ENCODE measurements at regions not wholly inside any gene's neighbourhood (a gene's known extent, or its start where the extent isn't known, plus 50 kb on each side); places are given as distances from the start of the nearest gene placed in this dataset.

DNA sequence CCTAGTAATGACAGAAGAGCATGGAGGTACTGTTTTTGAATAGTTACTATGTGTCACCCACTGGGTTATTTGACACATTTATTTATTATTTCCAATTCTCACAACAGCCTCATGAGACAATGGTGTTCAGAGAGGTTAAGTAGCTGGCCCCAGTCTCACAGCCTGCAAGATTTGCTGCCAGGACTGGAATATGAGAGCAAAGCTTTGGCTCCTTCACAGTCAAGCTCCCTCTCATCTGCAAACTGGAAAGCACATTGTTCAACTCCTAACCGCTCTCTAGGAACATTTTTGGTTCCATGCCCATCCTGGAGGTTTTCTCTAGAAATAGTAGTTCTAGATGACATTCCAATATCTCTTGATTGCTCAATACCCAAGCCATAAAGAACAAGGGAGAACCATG lies 75.5 kb upstream of the CXCL12 start:
- 88% methylated on average over 1 of the region's 1 CpG for WGBS, 2 donors
- no peak for DNase-seq
- Histone ChIP-seq H3K36me3 (no peaks in the 10 kb centered on the region), H3K27me3 (peaks cover 0 to 8% (median 0%) of the 10 kb centered on the region in 7 donors), H3K4me3 (no peak overlapping the region), H3K27ac (no peak overlapping the region), H3K9me3 (peaks cover 0 to 4% (median 0%) of the 10 kb centered on the region in 11 donors), H3K4me1 (peaks cover 0 to 28% (median 13%) of the 10 kb centered on the region in 9 donors)
- intact Hi-C loops (cut with DNase I), result loop anchor here in 1 of 10 donors (10.0 kb wide), 1 partner anchor 56 kb away; no protein-coding TSS in a partner anchor
- TF ChIP-seq, protein P1, sequence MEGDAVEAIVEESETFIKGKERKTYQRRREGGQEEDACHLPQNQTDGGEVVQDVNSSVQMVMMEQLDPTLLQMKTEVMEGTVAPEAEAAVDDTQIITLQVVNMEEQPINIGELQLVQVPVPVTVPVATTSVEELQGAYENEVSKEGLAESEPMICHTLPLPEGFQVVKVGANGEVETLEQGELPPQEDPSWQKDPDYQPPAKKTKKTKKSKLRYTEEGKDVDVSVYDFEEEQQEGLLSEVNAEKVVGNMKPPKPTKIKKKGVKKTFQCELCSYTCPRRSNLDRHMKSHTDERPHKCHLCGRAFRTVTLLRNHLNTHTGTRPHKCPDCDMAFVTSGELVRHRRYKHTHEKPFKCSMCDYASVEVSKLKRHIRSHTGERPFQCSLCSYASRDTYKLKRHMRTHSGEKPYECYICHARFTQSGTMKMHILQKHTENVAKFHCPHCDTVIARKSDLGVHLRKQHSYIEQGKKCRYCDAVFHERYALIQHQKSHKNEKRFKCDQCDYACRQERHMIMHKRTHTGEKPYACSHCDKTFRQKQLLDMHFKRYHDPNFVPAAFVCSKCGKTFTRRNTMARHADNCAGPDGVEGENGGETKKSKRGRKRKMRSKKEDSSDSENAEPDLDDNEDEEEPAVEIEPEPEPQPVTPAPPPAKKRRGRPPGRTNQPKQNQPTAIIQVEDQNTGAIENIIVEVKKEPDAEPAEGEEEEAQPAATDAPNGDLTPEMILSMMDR (IDR thresholded peaks at IDR 0.05), result no peak
- no peak for ATAC-seq

DNA sequence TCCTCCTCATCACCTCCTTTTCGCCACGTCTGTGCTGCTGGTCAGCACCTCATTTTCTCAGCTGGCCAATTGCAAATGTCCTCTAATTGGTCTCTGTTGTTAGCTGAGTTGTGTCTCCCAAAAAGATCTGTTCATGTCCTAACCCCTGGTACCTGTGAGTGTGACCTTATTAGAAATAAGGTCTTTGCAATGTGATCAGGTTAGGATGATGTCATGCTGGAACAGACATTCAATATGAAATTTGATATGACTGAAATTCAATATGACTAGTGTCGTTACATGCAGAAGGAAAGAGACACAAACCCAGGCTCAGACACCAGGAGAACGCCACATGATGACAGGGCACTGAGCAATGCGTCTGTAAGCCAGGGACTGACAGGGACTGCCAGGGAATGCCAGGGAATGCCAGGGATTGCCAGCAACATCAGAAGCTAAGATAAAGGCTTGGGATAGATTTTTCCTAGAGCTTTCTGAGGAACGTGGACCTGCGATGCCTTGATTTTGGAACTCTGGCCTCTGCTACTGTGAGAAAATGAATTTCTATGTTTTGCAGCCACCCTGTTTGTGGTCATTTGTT lies 77.5 kb upstream of the CXCL12 start:
- H3K9me3 ChIP-seq, result no peaks in the 10 kb centered on the region
- WGBS, 2 donors, result 61 to 63% methylated on average over 7 of the region's 7 CpGs

DNA sequence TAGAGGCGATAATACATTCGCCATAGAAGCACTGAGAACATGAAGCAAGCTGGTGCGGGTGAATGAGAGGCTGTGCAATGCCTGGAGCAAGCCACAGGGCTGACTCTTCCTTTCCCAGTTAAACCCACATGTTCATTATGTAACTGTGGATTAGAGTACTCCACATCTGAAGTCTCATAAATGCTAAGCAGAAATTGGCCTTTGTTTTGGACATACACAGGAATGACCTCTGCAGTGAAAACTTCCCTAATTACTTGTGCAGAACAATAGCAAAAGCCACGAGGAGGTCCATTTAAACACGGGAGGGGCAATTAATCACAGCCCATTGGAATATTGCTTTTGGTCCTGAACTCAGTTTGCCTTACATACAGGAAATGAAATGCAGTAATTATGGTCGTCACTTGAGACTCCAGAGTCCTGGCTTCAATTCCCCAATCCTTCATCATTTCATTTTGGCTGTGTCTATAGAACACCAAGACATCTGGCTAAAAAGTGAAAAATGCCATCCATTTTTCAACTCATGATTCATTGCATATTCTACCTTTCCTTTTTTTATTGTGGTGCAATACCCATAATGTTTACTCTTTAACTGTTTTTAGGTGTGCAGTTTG lies 78.7 kb upstream of the CXCL12 start:
- H3K4me1 ChIP-seq, result peaks cover 0 to 28% (median 13%) of the 10 kb centered on the region in 9 donors
- H3K9me3 ChIP-seq, result no peaks in the 10 kb centered on the region
- H3K27ac ChIP-seq, result no peak overlapping the region
- 59 to 63% methylated on average over 6 of the region's 6 CpGs for WGBS, 2 donors
- peaks cover 0 to 18% (median 8%) of the 10 kb centered on the region in 7 donors for H3K27me3 ChIP-seq
- no peaks in the 10 kb centered on the region for H3K36me3 ChIP-seq
- no peak for DNase-seq
- ATAC-seq, result peak in 3 of 8 donors; percentile 44 to 69 (median 49)
- no peak overlapping the region for H3K4me3 ChIP-seq
- TF ChIP-seq, protein P1 (IDR thresholded peaks at IDR 0.05), result no peak
- intact Hi-C loops (cut with DNase I), result loop anchor here in 1 of 10 donors (10.0 kb wide), 1 partner anchor 59 kb away; no protein-coding TSS in a partner anchor

More for the DNA sequence above, 77.5 kb upstream of the CXCL12 start:
- no peak overlapping the region for H3K27ac ChIP-seq
- H3K36me3 ChIP-seq, result no peaks in the 10 kb centered on the region
- H3K4me3 ChIP-seq, result no peak overlapping the region
- no peak for DNase-seq
- TF ChIP-seq, protein P1 (IDR thresholded peaks at IDR 0.05), result no peak
- intact Hi-C loops (cut with DNase I), result loop anchor here in 1 of 10 donors (10.0 kb wide), 1 partner anchor 58 kb away; no protein-coding TSS in a partner anchor
- H3K27me3 ChIP-seq, result peaks cover 0 to 17% (median 0%) of the 10 kb centered on the region in 7 donors
- ATAC-seq, result peak in 3 of 8 donors; percentile 43 to 60 (median 48)
- H3K4me1 ChIP-seq, result peaks cover 0 to 28% (median 13%) of the 10 kb centered on the region in 9 donors

GRCh38 chr10:44464503-44464902 lies 79.6 kb upstream of the CXCL12 start:
- peaks cover 0 to 23% (median 8%) of the 10 kb centered on the region in 7 donors for H3K27me3 ChIP-seq
- intact Hi-C loops (cut with DNase I), result loop anchor here in 1 of 10 donors (10.0 kb wide), 1 partner anchor 60 kb away; no protein-coding TSS in a partner anchor

More at GRCh38 chr10:44464503-44464902, 79.6 kb upstream of the CXCL12 start:
- no peak overlapping the region for H3K27ac ChIP-seq
- DNase-seq (no peak), ATAC-seq (no peak)
- H3K36me3 ChIP-seq, result no peaks in the 10 kb centered on the region
- TF ChIP-seq, protein P1 (IDR thresholded peaks at IDR 0.05), result no peak
- 43 to 46% methylated on average over 2 of the region's 2 CpGs for WGBS, 2 donors
- no peaks in the 10 kb centered on the region for H3K9me3 ChIP-seq
- no peak overlapping the region for H3K4me3 ChIP-seq
- peaks cover 0 to 23% (median 13%) of the 10 kb centered on the region in 9 donors for H3K4me1 ChIP-seq

All from heart right ventricle (tissue), 16 donors.